ENCODE measurements at regions not wholly inside any gene's neighbourhood (a gene's known extent, or its start where the extent isn't known, plus 50 kb on each side); places are given as distances from the start of the nearest gene placed in this dataset.

- TF ChIP-seq POLR2A (IDR thresholded peaks at IDR 0.05; ENCODE audit: low read depth, low read length): no peak
- no peak for TF ChIP-seq CTCF (IDR thresholded peaks at IDR 0.05; ENCODE audit: extremely low read depth in 1 of 2, insufficient read depth in 1 of 2, low read depth in 1 of 2, low read length in 2 of 2)
- TF ChIP-seq POLR2AphosphoS5 (IDR thresholded peaks at IDR 0.05; ENCODE audit: insufficient read depth, low read depth, low read length): no peak
- TF ChIP-seq EZH2 (IDR thresholded peaks at IDR 0.05; ENCODE audit: borderline replicate concordance, low read depth, low read length, severe bottlenecking): peak; percentile 74
- TF ChIP-seq MAX (IDR thresholded peaks at IDR 0.05; ENCODE audit: insufficient read depth, insufficient read length): no peak
- TF ChIP-seq MYC (IDR thresholded peaks at IDR 0.05; ENCODE audit: low read depth, low read length): no peak
Observed at GRCh38 chr16:86286991-86287663, 223.2 kb upstream of the FOXF1 start.

All from endothelial cell of umbilical vein (primary cell).